HEK293 (cell line): ENCODE measurements at regions not wholly inside any gene's neighbourhood (a gene's known extent, or its start where the extent isn't known, plus 50 kb on each side); places are given as distances from the start of the nearest gene placed in this dataset.

Experiments used
- CTCF ChIA-PET: fragments of 350-600 bp; formaldehyde crosslinking; extraction: SDS; loops from one replicate; lab custom pipeline; 2021; ENCODE audit warnings: antibody characterized with exemption; lab: Yijun Ruan, JAX
- POLR2A ChIA-PET: fragments of 300-600 bp; formaldehyde crosslinking; extraction: SDS; loops from one replicate; lab custom pipeline; 2020; ENCODE audit warnings: antibody characterized with exemption, inconsistent platforms; lab: Yijun Ruan, JAX
- H3K27ac ChIP-seq: fragments of 200-500 bp; sonication (Bioruptor generic); 2 replicates; pipeline ENCODE4 v1.5.1; 2014; ENCODE audit warnings: low read depth, low read length, control low read depth, inconsistent platforms; ENCODE audit errors: extremely low read depth
- H3K36me3 ChIP-seq, 2 experiments: fragments of 200-500 bp in 1 of 2; sonication (Bioruptor generic) in 1 of 2; 1 replicate in 1 of 2; 2 replicates in 1 of 2; pipeline ENCODE4 v1.5.1; 2014 to 2017; ENCODE audit warnings: inconsistent platforms in 2 of 2, low read length in 2 of 2; ENCODE audit not compliant: control insufficient read depth in 2 of 2, insufficient read depth in 1 of 2
- H3K4me1 ChIP-seq: fragments of 200-500 bp; sonication (Bioruptor generic); 2 replicates; pipeline ENCODE4 v1.5.1; 2014; ENCODE audit warnings: mild to moderate bottlenecking, low read length, inconsistent platforms; ENCODE audit not compliant: control insufficient read depth, insufficient read depth
- H3K4me3 ChIP-seq: 2 replicates; pipeline ENCODE4 v1.5.1; 2011; ENCODE audit warnings: low read depth, mild to moderate bottlenecking, control low read depth, low read length, moderate library complexity
- H3K9me3 ChIP-seq: fragments of 200-500 bp; sonication (Bioruptor generic); 2 replicates; pipeline ENCODE4 v1.5.1; 2014; ENCODE audit warnings: low read depth, low read length, inconsistent platforms; ENCODE audit not compliant: control insufficient read depth, insufficient read depth
- KLF10 ChIP-seq: fragments of 450-650 bp; IDR thresholded peaks from 2 replicates; pipeline ENCODE4 v1.5.1; 2018; ENCODE audit warnings: missing biosample characterization, mild to moderate bottlenecking, missing genetic modification characterization
- KLF9 ChIP-seq: fragments of 450-650 bp; formaldehyde crosslinking; IDR thresholded peaks from 2 replicates; pipeline ENCODE4 v1.5.1; 2016; ENCODE audit warnings: missing biosample characterization, missing genetic modification characterization, low read depth
- OVOL3 ChIP-seq: fragments of 450-650 bp; formaldehyde crosslinking; IDR thresholded peaks from 2 replicates; pipeline ENCODE4 v1.5.1; 2016; ENCODE audit warnings: missing biosample characterization, missing genetic modification characterization
- PBX3 ChIP-seq: sonication (generic); formaldehyde crosslinking; IDR thresholded peaks from 2 replicates; pipeline ENCODE4 v1.8.1; 2022; ENCODE audit warnings: mild to moderate bottlenecking, moderate library complexity, missing genetic modification reagents
- SCRT2 ChIP-seq: fragments of 450-650 bp; formaldehyde crosslinking; IDR thresholded peaks from 2 replicates; pipeline ENCODE4 v1.5.1; 2016; ENCODE audit warnings: missing biosample characterization, missing genetic modification characterization
- ZBTB11 ChIP-seq: fragments of 450-650 bp; formaldehyde crosslinking; conservative IDR thresholded peaks from 2 replicates; pipeline ENCODE4 v1.5.1; 2016; ENCODE audit warnings: low read depth, missing biosample characterization, missing genetic modification characterization
- ZBTB7A ChIP-seq: fragments of 450-650 bp; formaldehyde crosslinking; IDR thresholded peaks from 2 replicates; pipeline ENCODE4 v1.5.1; 2016; ENCODE audit warnings: low read depth, missing biosample characterization, missing genetic modification characterization
- ZNF221 ChIP-seq: fragments of 450-650 bp; formaldehyde crosslinking; IDR thresholded peaks from 2 replicates; pipeline ENCODE4 v1.5.1; 2017; ENCODE audit warnings: missing biosample characterization, missing genetic modification characterization, borderline replicate concordance
- ZNF223 ChIP-seq: fragments of 450-650 bp; formaldehyde crosslinking; IDR thresholded peaks from 2 replicates; pipeline ENCODE4 v1.5.1; 2016; ENCODE audit warnings: missing biosample characterization, missing genetic modification characterization
- ZNF394 ChIP-seq: fragments of 450-650 bp; formaldehyde crosslinking; IDR thresholded peaks from 2 replicates; pipeline ENCODE4 v1.5.1; 2016; ENCODE audit warnings: missing biosample characterization, missing genetic modification characterization, mild to moderate bottlenecking, moderate library complexity, borderline replicate concordance
- ZNF514 ChIP-seq: fragments of 450-650 bp; formaldehyde crosslinking; IDR thresholded peaks from 2 replicates; pipeline ENCODE4 v1.5.1; 2016; ENCODE audit warnings: missing biosample characterization, missing genetic modification characterization
- ZNF549 ChIP-seq: fragments of 450-650 bp; IDR thresholded peaks from 2 replicates; pipeline ENCODE4 v1.5.1; 2018; ENCODE audit warnings: missing biosample characterization, missing genetic modification characterization, mild to moderate bottlenecking, inconsistent platforms, moderate library complexity
- ZNF621 ChIP-seq: fragments of 450-650 bp; formaldehyde crosslinking; IDR thresholded peaks from 2 replicates; pipeline ENCODE4 v1.5.1; 2017; ENCODE audit warnings: missing biosample characterization, missing genetic modification characterization
- ZNF629 ChIP-seq: fragments of 450-650 bp; formaldehyde crosslinking; IDR thresholded peaks from 2 replicates; pipeline ENCODE4 v1.5.1; 2017; ENCODE audit warnings: missing biosample characterization, missing genetic modification characterization
- ZNF692 ChIP-seq: fragments of 450-650 bp; formaldehyde crosslinking; IDR thresholded peaks from 2 replicates; pipeline ENCODE4 v1.5.1; 2016; ENCODE audit warnings: missing biosample characterization, missing genetic modification characterization
- TF ChIP-seq, protein P1 (sequence below): fragments of 450-650 bp; formaldehyde crosslinking; IDR thresholded peaks from 2 replicates; pipeline ENCODE4 v1.5.1; 2017; ENCODE audit warnings: missing biosample characterization, missing genetic modification characterization
- TF ChIP-seq, protein P2 (sequence below): fragments of 450-650 bp; formaldehyde crosslinking; IDR thresholded peaks from 2 replicates; pipeline ENCODE4 v1.5.1; 2016; ENCODE audit warnings: missing biosample characterization, missing genetic modification characterization

DNA sequence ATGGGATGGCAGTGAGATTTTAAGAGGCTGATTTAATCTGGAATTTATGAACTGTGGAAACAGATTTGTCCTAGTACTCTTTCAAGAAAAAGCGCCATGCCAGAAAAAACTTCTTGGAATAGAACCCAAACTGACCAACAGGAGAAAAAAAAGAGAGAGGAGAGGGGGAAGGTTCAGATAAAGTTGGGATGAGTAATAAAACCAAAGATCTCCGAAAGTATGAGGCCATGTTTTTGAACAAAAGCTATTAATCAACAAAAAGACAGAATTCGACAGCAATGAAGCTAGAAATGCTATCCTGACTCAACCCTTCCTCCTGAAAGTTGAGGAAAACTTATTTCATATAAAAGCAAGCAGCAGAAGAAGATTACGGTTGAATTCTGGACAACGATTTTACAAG, 135.5 kb downstream of the CEMIP2 start:
- TF ChIP-seq KLF9 (tag by site-specific recombination) = no peak
- no peak for TF ChIP-seq ZNF221
- TF ChIP-seq ZBTB7A = no peak
- TF ChIP-seq, protein P1, sequence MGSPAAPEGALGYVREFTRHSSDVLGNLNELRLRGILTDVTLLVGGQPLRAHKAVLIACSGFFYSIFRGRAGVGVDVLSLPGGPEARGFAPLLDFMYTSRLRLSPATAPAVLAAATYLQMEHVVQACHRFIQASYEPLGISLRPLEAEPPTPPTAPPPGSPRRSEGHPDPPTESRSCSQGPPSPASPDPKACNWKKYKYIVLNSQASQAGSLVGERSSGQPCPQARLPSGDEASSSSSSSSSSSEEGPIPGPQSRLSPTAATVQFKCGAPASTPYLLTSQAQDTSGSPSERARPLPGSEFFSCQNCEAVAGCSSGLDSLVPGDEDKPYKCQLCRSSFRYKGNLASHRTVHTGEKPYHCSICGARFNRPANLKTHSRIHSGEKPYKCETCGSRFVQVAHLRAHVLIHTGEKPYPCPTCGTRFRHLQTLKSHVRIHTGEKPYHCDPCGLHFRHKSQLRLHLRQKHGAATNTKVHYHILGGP (tag by site-specific recombination) = no peak
- no peak for TF ChIP-seq PBX3 (CRISPR knock-in tag)
- no peak for TF ChIP-seq KLF10 (tag by site-specific recombination)
- no peak for TF ChIP-seq ZNF621
- no peak for TF ChIP-seq ZNF514
- TF ChIP-seq ZBTB11 (tag by site-specific recombination) = no peak
- no peak for TF ChIP-seq SCRT2
- TF ChIP-seq ZNF629 (tag by site-specific recombination) = no peak
- no peak for TF ChIP-seq ZNF549 (tag by site-specific recombination)
- no peak for TF ChIP-seq ZNF692 (tag by site-specific recombination)
- TF ChIP-seq ZNF223 (tag by site-specific recombination) = no peak
- no peak for TF ChIP-seq OVOL3 (tag by site-specific recombination)
- TF ChIP-seq ZNF394 (tag by site-specific recombination) = no peak
- TF ChIP-seq, protein P2, sequence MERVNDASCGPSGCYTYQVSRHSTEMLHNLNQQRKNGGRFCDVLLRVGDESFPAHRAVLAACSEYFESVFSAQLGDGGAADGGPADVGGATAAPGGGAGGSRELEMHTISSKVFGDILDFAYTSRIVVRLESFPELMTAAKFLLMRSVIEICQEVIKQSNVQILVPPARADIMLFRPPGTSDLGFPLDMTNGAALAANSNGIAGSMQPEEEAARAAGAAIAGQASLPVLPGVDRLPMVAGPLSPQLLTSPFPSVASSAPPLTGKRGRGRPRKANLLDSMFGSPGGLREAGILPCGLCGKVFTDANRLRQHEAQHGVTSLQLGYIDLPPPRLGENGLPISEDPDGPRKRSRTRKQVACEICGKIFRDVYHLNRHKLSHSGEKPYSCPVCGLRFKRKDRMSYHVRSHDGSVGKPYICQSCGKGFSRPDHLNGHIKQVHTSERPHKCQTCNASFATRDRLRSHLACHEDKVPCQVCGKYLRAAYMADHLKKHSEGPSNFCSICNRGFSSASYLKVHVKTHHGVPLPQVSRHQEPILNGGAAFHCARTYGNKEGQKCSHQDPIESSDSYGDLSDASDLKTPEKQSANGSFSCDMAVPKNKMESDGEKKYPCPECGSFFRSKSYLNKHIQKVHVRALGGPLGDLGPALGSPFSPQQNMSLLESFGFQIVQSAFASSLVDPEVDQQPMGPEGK (tag by site-specific recombination) = no peak
- H3K36me3 ChIP-seq = no peaks in the 10 kb centered on the region
- H3K9me3 ChIP-seq = no peaks in the 10 kb centered on the region
- no peaks in the 10 kb centered on the region for H3K4me1 ChIP-seq
- POLR2A ChIA-PET = no interaction called here
- CTCF ChIA-PET = interaction anchor here (1.9 kb wide), 1 partner anchor 28 kb away, joined by 9 read pairs; no protein-coding TSS in a partner anchor
- H3K27ac ChIP-seq = no peak overlapping the region
- H3K4me3 ChIP-seq = no peak overlapping the region
